Heart left ventricle (tissue), 13 donors: ENCODE measurements at regions not wholly inside any gene's neighbourhood (a gene's known extent, or its start where the extent isn't known, plus 50 kb on each side); places are given as distances from the start of the nearest gene placed in this dataset.

Experiments
- CTCF ChIP-seq, 12 donors: fragments of 200-600 bp; sonication (generic) in 4 of 12; IDR thresholded peaks; one replicate each; pipeline versions ENCODE4 v1.5.0 to v1.8.0; 2018 to 2022; ENCODE audit warnings: antibody characterized with exemption in 12 of 12, mild to moderate bottlenecking in 5 of 12
- POLR2A ChIP-seq, 2 donors: fragments of 450-650 bp; IDR thresholded peaks; one replicate each; pipeline ENCODE4 v1.6.1; 2017; ENCODE audit warnings: antibody characterized with exemption in 2 of 2, mild to moderate bottlenecking in 2 of 2, moderate library complexity in 2 of 2
- donor health status: ischemic (EF 13 %, LVEDD 7.1; RV severe dilation, severe dysfunction).
- donor health status: DM: no; HTN: yes; CAD: no.
- donor health status: DM: no; HTN: no; CAD: no.
- donor health status: ischemic (EF 25% LVEDD 6.9; RV normal size, moderate dysfunction).
- donor health status: ischemic (EF 25% LVEDD 5.7; RV mildly dilated, moderate dysfunction).
- donor health status: ischemic (EF 35%, LVEDD 5.7; RV mildly dilated, moderate dysfunction).
- donor health status: nonischemic (EF 11% LVEDD 7.7; RV severe dilation, severe dysfunction).
- donor health status: DM: yes; HTN: yes; CAD: no.
- donor health status: PGD.
- donor health status: ischemic (EF 29% LVEDD 5.4; RV normal size, mild dysfunction).
- donor health status: nonischemic (EF 23%, LVEDD 6.1; RV moderate dilation, normal function).

DNA sequence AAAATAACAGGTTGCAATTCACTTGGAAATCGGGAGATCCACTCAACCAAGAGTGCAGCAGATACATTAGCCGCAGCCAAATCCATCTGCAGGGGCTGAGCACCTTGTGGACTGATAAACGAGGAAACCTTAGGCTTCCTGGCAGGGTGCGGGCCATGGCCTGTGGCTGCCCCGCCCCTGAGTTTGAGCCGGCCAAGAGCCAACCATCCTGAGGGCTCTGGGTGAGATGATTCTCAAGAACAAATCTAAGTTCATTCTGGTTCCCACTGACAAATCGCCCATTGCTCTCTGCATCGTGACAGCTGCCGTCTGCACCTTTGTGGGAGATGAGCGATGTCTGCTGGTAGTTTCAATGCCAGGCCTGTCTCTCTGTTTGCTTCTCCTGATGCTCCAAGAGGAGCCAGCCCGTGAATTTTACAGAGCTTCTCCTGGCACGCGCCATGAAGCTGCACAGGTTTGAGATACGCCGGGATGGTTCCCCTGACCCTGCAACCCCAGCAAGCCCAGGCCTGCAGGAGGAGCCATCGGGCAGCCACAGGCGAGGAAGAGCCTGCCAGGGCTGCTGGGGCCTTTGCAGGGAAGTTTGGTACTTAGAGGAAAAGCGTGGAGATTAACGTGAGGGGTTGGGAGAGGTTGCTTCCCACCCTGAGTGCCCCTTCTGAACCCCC is 154.0 kb downstream of the OLFM1 start:
- TF ChIP-seq POLR2A (IDR thresholded peaks at IDR 0.05) (no peak), CTCF (IDR thresholded peaks at IDR 0.05) (no peak)
